Anterior cingulate cortex (tissue), 58 donors: ENCODE measurements at regions not wholly inside any gene's neighbourhood (a gene's known extent, or its start where the extent isn't known, plus 50 kb on each side); places are given as distances from the start of the nearest gene placed in this dataset.

Experiments used
- DNase-seq, 58 donors: peaks; one replicate each; lab custom pipeline; 2025; lab: John Stamatoyannopoulos, UW

DNA sequence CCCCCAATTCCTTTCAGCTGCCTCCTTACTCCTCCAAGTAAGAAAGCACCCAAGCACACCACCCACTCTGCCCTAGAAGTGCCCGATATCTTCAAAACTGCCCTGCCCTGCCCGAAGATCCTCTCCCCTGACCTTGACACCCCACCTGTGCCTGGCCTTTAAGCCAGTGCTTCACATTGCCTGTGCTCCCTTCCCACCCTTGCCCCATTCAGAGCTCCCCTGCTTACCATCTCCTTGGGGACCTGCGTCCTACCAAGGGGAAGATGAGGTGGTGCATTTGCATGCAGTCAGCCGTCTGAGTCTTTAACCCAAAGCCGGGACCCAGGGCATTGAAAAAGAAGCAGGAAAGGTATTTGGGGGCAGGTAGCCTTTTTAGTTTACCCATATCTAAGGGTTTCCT lies 73.5 kb upstream of the SLCO3A1 start:
- DNase-seq, result no peak

DNA sequence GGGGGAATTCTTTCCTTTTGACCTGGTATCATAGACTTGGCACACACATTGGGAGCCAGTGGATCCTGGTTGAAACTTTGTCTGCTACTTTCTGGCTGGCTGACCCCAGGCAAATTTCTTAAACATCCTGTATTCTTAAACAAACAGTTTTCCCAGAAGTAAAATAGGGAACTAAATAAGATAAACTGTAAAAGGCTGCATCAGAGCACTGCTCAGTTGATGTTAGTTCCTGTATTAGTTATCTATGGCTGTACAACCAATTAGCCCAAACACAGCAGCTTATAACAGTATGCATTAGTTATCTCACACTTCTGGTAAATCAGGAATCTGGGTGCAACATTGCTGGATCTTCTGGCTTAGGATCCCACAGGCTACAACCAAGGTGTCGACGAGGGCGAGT lies 73.1 kb upstream of the SLCO3A1 start:
- DNase-seq, result no peak

DNA sequence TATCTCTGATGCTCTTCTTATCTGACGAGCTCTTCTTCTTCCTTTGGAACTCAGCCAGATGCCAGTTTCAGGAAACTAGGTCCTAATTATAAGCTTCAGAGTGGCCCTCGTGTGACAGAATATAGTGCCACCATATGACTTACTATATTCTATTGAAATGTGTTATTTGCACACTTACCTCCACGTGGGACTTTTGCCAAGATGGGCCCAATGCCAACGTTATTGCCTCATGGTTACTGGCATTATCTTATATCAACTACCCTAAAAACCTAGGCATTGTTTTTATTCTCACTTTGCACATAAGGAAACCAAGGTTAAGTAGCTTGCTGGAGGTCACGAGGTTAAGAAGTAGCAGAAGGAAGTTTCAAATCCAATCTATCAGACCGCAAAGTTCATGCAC lies 71.3 kb upstream of the SLCO3A1 start:
- peak in 1 of 58 donors; percentile 38 for DNase-seq

DNA sequence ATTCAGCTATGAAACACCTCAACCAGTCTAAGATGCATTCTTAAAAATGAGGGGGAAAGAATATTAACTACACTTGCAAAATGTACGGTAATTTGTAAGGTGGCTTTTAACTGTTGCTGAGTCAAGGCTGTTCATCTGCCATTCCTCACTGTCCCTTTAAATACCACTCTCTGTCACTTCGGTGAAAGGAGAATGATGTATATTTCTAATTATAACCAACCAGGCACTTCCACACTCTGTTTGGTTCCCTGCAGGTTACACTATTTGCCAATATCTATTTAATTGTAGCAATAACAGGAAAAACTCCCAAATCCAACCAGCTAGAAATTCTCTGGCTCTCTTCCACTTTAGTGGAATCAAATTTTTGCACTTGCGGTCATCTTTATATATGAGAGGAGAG lies 70.5 kb upstream of the SLCO3A1 start:
- DNase-seq, result no peak

DNA sequence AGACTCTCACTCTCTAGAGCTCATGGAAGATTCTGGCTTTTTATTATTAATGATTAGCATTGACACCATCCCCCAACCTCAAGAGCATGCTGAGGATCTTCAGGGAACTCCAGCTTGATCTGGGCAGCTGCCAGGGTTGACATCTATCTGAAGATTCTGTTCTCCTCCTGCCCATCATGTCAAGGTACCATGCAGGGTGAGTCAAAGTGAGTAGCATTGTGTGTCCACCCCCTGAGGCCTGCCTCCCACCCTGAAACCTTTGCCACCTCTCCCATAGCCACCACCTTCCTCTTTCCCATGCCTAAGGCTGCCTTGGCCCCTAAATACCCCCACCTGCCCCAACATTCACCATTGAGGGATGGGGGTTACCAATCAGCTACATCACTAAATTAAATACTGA lies 70.1 kb upstream of the SLCO3A1 start:
- no peak for DNase-seq

DNA sequence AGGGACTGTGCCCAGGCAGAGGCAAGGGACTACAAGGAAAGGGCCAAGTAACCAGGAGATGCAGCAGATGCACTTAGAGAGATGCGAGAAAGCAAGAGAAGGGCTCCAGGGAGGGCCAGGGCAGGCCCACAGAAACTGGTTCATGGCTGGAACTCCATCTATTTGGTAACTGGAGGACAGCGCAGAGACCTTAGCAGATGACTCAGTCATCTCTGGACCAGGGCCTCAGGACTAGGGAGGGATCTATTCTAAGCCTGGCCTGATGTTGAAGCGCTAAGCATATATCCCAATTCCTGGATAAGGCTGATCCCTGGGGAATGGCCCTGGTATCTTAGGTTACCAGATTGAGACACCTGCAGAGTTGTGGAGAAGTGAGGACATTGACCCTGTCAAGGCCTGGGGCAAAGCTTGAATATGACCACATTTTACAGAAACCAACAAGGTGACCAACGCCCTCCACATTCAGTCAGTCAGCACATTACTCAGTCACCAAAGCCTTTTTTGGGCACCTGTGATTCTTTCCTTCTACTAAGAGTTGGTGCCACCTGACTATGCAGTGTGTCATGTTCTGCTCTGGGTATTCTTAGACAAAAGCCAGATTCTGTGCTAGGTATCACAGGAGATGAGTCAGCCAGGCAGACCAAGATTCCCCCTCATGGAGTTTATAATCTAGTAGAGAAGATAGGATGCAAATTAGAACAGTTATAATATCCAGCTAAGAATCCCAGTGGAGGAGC lies 68.4 kb upstream of the SLCO3A1 start:
- no peak for DNase-seq

DNA sequence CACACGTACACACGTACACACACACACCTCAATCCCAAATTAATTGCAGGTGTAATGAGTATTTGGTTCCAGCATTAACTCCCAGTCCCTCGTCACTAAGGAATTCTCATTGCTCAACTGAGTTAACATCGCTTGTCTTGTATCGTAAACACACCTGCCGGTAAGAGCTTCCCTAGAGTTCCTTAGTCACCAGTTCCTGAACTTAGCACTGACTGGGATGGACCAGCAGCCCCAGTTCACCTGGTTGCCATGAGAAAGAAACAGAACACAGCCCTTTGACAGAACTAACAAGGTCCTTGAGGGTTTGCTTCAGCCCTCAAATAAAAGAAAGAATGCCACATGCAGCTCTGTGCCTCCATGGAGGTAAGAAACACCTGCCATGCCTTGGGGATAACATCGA lies 66.3 kb upstream of the SLCO3A1 start:
- no peak for DNase-seq

DNA sequence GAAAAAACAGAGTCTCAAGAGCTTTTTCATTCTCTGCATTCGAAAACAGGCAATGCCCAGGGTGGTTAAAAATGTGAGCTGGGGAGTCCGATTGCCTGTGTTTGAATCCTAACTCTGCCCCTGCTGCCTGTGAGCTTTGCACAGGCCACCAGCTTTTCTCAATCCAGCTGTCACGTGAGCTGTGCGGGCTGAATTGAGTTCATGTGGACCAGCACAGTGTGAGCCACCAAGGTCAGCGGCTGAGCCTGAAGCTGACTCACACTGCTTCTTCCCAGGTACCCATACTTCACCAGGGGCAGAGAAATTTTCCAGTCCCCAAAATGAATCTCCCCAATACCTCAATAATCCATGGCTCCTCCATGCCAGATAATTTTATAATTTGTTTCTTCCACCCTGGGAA lies 64.4 kb upstream of the SLCO3A1 start:
- no peak for DNase-seq

DNA sequence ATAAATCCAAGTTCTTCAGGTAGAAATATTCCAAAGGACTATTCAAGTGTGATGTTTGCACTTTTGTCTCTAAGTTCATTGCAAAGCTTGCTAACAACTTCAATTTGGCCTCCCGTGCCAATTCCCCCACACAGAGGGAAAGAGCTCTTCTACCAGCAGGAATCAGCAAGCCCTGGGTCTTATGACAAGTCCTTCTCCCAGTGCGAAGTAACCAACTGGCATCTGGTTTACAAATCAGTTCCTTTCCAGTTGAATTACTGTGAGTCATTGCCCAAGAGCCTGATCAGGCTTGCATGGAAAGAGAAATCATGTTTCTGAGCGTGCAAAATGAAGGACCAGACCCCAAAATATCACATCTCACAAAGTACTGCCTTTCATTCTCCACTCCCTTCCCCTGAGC lies 62.7 kb upstream of the SLCO3A1 start:
- DNase-seq, result peak in 2 of 58 donors; percentile 4 to 21

DNA sequence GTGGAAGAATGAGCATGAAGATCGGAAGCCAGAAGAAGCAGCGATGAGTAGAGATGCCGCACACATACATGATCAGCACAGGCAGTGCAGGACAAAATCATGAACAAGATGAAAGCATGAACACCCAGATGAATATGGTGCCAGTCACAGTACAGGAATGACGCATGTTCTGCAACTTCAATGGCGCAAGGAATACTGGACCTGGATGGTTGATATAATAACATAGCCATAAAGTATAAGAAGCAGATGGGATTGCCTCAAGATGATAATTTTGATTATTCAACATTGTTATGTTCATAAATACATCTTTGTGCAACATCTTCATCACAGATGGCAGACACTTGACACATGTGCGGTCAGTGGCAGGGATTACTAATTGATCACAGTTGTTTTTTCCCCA lies 59.7 kb upstream of the SLCO3A1 start:
- DNase-seq, result no peak

DNA sequence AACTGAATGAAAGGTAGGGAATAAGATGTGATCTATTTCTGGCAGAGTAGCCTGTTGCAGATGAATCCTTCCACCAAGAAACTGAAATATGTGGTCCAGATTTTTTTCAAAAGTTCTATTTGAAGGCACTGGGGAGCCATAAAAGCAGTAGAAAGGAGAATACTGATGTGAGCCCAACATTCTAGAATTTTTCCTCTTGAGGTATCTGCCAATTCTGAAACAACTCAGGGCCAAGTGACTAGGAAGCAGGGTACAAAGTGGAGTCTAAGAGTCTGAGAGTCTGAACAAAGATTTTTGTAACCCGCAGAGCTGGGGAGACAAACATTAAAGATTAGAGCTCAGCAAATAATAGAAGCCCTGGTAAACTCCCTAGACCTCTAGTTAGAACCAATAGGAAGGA lies 58.3 kb upstream of the SLCO3A1 start:
- DNase-seq, result no peak

DNA sequence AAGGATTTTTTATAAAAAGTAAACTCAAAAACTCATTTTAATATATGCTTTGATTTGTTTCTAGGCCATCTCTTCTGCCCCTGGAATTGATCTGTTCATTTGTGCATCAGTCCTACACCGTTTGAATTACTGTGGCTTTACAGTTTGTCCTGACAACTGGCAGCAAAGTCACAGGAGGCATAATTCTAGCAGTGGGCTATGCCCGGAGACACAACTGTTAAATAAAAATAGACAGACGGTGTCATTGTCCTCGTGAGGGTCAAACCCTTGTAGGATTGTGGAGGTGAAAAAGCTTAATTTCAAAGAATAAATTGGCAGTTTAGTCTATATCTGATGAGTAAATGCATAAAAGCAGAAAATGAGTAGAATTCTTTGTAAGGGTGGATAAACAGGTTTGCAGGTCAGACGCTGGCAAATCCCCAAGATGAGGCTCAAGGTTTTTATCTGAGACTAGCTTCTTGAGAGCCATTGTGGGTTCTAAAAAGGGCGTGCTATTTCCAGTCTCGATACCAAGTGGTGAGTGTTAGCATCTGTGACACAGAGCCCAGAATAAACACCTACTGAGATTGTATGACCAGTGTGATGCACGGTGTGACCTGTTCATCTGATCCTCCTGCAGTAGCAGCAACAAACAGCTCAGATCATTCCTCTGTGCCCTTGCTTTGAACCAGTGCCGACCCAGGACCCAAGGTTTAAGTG lies 51.5 kb upstream of the SLCO3A1 start:
- DNase-seq, result no peak

DNA sequence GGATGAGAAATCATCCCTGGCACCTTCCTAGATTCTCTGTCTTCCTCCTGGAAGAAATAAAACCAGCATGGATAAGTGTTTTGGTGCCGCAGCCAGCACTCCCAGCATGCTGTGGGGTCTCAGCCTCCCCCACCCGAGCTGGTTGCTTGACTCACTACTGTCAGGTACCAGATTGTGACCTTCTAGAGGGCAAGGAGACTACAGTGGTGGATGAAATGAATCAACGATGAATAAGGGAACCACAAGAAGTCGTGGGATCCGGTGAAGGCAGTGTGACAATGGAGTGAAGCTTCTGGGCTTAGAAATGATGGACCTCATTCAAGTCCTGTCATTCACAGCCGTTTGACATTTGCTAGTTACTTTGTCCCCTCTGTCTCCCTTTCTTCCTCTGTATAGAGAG lies 50.2 kb upstream of the SLCO3A1 start:
- no peak for DNase-seq
